ENCODE measurements at regions not wholly inside any gene's neighbourhood (a gene's known extent, or its start where the extent isn't known, plus 50 kb on each side); places are given as distances from the start of the nearest gene placed in this dataset.

- H3K4me1 Mint-ChIP-seq (ENCODE audit: low read depth), result no peaks in the 10 kb centered on the region
- no peak overlapping the region for H3K4me3 Mint-ChIP-seq (ENCODE audit: low read depth)
- no peaks in the 10 kb centered on the region for H3K36me3 Mint-ChIP-seq (ENCODE audit: low read depth)
- H3K27ac Mint-ChIP-seq, result no peak overlapping the region
- intact Hi-C loops (cut with micrococcal nuclease), result no loop called here
- H3K9me3 Mint-ChIP-seq, result no peaks in the 10 kb centered on the region
- DNase-seq (ENCODE audit: low spot score), result no peak
- H3K27me3 Mint-ChIP-seq (ENCODE audit: low read depth), result no peaks in the 10 kb centered on the region
These were observed 460.2 kb downstream of the COL12A1 start for GRCh38 chr6:74745670-74746069.

- no peaks in the 10 kb centered on the region for H3K4me1 Mint-ChIP-seq (ENCODE audit: low read depth)
- no peaks in the 10 kb centered on the region for H3K36me3 Mint-ChIP-seq (ENCODE audit: low read depth)
- intact Hi-C loops (cut with micrococcal nuclease), result no loop called here
- no peaks in the 10 kb centered on the region for H3K9me3 Mint-ChIP-seq
- no peak overlapping the region for H3K27ac Mint-ChIP-seq
- no peak for DNase-seq (ENCODE audit: low spot score)
- no peak overlapping the region for H3K4me3 Mint-ChIP-seq (ENCODE audit: low read depth)
- H3K27me3 Mint-ChIP-seq (ENCODE audit: low read depth), result no peaks in the 10 kb centered on the region
These were observed 462.9 kb downstream of the COL12A1 start for GRCh38 chr6:74742793-74743508.

- Mint-ChIP-seq H3K9me3 (no peaks in the 10 kb centered on the region), H3K36me3 (ENCODE audit: low read depth) (no peaks in the 10 kb centered on the region), H3K27me3 (ENCODE audit: low read depth) (no peaks in the 10 kb centered on the region), H3K4me1 (ENCODE audit: low read depth) (no peaks in the 10 kb centered on the region), H3K4me3 (ENCODE audit: low read depth) (no peak overlapping the region), H3K27ac (no peak overlapping the region)
- no peak for DNase-seq (ENCODE audit: low spot score)
- intact Hi-C loops (cut with micrococcal nuclease), result no loop called here
These were observed 464.2 kb downstream of the COL12A1 start for GRCh38 chr6:74741646-74742045.

GRCh38 chr6:74735304-74735703 is 470.5 kb downstream of the COL12A1 start:
- no peak for DNase-seq (ENCODE audit: low spot score)
- Mint-ChIP-seq H3K4me3 (ENCODE audit: low read depth) (no peak overlapping the region), H3K27me3 (ENCODE audit: low read depth) (no peaks in the 10 kb centered on the region), H3K4me1 (ENCODE audit: low read depth) (no peaks in the 10 kb centered on the region), H3K36me3 (ENCODE audit: low read depth) (no peaks in the 10 kb centered on the region), H3K9me3 (no peaks in the 10 kb centered on the region), H3K27ac (no peak overlapping the region)
- intact Hi-C loops (cut with micrococcal nuclease), result no loop called here

- Mint-ChIP-seq H3K36me3 (ENCODE audit: low read depth) (no peaks in the 10 kb centered on the region), H3K4me1 (ENCODE audit: low read depth) (no peaks in the 10 kb centered on the region), H3K4me3 (ENCODE audit: low read depth) (no peak overlapping the region), H3K27me3 (ENCODE audit: low read depth) (no peaks in the 10 kb centered on the region), H3K9me3 (no peaks in the 10 kb centered on the region), H3K27ac (no peak overlapping the region)
- intact Hi-C loops (cut with micrococcal nuclease), result no loop called here
- DNase-seq (ENCODE audit: low spot score), result no peak
These were observed 471.0 kb downstream of the COL12A1 start for GRCh38 chr6:74734901-74735300.

- Mint-ChIP-seq H3K27ac (no peak overlapping the region), H3K4me3 (ENCODE audit: low read depth) (no peak overlapping the region), H3K27me3 (ENCODE audit: low read depth) (no peaks in the 10 kb centered on the region), H3K4me1 (ENCODE audit: low read depth) (no peaks in the 10 kb centered on the region), H3K36me3 (ENCODE audit: low read depth) (no peaks in the 10 kb centered on the region), H3K9me3 (no peaks in the 10 kb centered on the region)
- intact Hi-C loops (cut with micrococcal nuclease), result no loop called here
- no peak for DNase-seq (ENCODE audit: low spot score)
These were observed 471.8 kb downstream of the COL12A1 start for GRCh38 chr6:74733830-74734620.

GRCh38 chr6:74731931-74732330 is 473.9 kb downstream of the COL12A1 start:
- H3K27ac Mint-ChIP-seq, result no peak overlapping the region
- no peaks in the 10 kb centered on the region for H3K36me3 Mint-ChIP-seq (ENCODE audit: low read depth)
- no peaks in the 10 kb centered on the region for H3K9me3 Mint-ChIP-seq
- DNase-seq (ENCODE audit: low spot score), result no peak
- intact Hi-C loops (cut with micrococcal nuclease), result no loop called here
- H3K4me3 Mint-ChIP-seq (ENCODE audit: low read depth), result no peak overlapping the region
- no peaks in the 10 kb centered on the region for H3K27me3 Mint-ChIP-seq (ENCODE audit: low read depth)
- H3K4me1 Mint-ChIP-seq (ENCODE audit: low read depth), result no peaks in the 10 kb centered on the region

GRCh38 chr6:74731204-74731603 is 474.6 kb downstream of the COL12A1 start:
- no peaks in the 10 kb centered on the region for H3K36me3 Mint-ChIP-seq (ENCODE audit: low read depth)
- no peaks in the 10 kb centered on the region for H3K9me3 Mint-ChIP-seq
- DNase-seq (ENCODE audit: low spot score), result no peak
- no peaks in the 10 kb centered on the region for H3K4me1 Mint-ChIP-seq (ENCODE audit: low read depth)
- intact Hi-C loops (cut with micrococcal nuclease), result no loop called here
- no peak overlapping the region for H3K4me3 Mint-ChIP-seq (ENCODE audit: low read depth)
- H3K27ac Mint-ChIP-seq, result no peak overlapping the region
- no peaks in the 10 kb centered on the region for H3K27me3 Mint-ChIP-seq (ENCODE audit: low read depth)

GRCh38 chr6:74720923-74721322 is 484.9 kb downstream of the COL12A1 start:
- intact Hi-C loops (cut with micrococcal nuclease), result no loop called here
- no peak overlapping the region for H3K27ac Mint-ChIP-seq
- H3K36me3 Mint-ChIP-seq (ENCODE audit: low read depth), result no peaks in the 10 kb centered on the region
- H3K9me3 Mint-ChIP-seq, result peaks cover 7% of the 10 kb centered on the region
- H3K4me1 Mint-ChIP-seq (ENCODE audit: low read depth), result no peaks in the 10 kb centered on the region
- H3K27me3 Mint-ChIP-seq (ENCODE audit: low read depth), result no peaks in the 10 kb centered on the region
- DNase-seq (ENCODE audit: low spot score), result no peak
- no peak overlapping the region for H3K4me3 Mint-ChIP-seq (ENCODE audit: low read depth)

GRCh38 chr6:74717591-74717990 is 488.3 kb downstream of the COL12A1 start:
- no peaks in the 10 kb centered on the region for H3K4me1 Mint-ChIP-seq (ENCODE audit: low read depth)
- no peaks in the 10 kb centered on the region for H3K36me3 Mint-ChIP-seq (ENCODE audit: low read depth)
- H3K27me3 Mint-ChIP-seq (ENCODE audit: low read depth), result no peaks in the 10 kb centered on the region
- H3K9me3 Mint-ChIP-seq, result no peaks in the 10 kb centered on the region
- H3K27ac Mint-ChIP-seq, result no peak overlapping the region
- no peak for DNase-seq (ENCODE audit: low spot score)
- no peak overlapping the region for H3K4me3 Mint-ChIP-seq (ENCODE audit: low read depth)
- intact Hi-C loops (cut with micrococcal nuclease), result no loop called here

- H3K27ac Mint-ChIP-seq, result no peak overlapping the region
- H3K9me3 Mint-ChIP-seq, result no peaks in the 10 kb centered on the region
- H3K36me3 Mint-ChIP-seq (ENCODE audit: low read depth), result no peaks in the 10 kb centered on the region
- H3K4me3 Mint-ChIP-seq (ENCODE audit: low read depth), result no peak overlapping the region
- intact Hi-C loops (cut with micrococcal nuclease), result no loop called here
- no peak for DNase-seq (ENCODE audit: low spot score)
- no peaks in the 10 kb centered on the region for H3K27me3 Mint-ChIP-seq (ENCODE audit: low read depth)
- H3K4me1 Mint-ChIP-seq (ENCODE audit: low read depth), result no peaks in the 10 kb centered on the region
These were observed 490.3 kb downstream of the COL12A1 start for GRCh38 chr6:74715355-74716085.

- H3K4me1 Mint-ChIP-seq (ENCODE audit: low read depth), result no peaks in the 10 kb centered on the region
- H3K27me3 Mint-ChIP-seq (ENCODE audit: low read depth), result no peaks in the 10 kb centered on the region
- no peak overlapping the region for H3K27ac Mint-ChIP-seq
- intact Hi-C loops (cut with micrococcal nuclease), result no loop called here
- no peaks in the 10 kb centered on the region for H3K9me3 Mint-ChIP-seq
- no peak overlapping the region for H3K4me3 Mint-ChIP-seq (ENCODE audit: low read depth)
- H3K36me3 Mint-ChIP-seq (ENCODE audit: low read depth), result no peaks in the 10 kb centered on the region
- no peak for DNase-seq (ENCODE audit: low spot score)
These were observed 491.9 kb downstream of the COL12A1 start for GRCh38 chr6:74713941-74714340.

GRCh38 chr6:74705451-74705850 is 500.4 kb downstream of the COL12A1 start:
- Mint-ChIP-seq H3K4me1 (ENCODE audit: low read depth) (no peaks in the 10 kb centered on the region), H3K36me3 (ENCODE audit: low read depth) (no peaks in the 10 kb centered on the region), H3K9me3 (no peaks in the 10 kb centered on the region), H3K27me3 (ENCODE audit: low read depth) (no peaks in the 10 kb centered on the region), H3K4me3 (ENCODE audit: low read depth) (no peak overlapping the region), H3K27ac (no peak overlapping the region)
- intact Hi-C loops (cut with micrococcal nuclease), result no loop called here
- DNase-seq (ENCODE audit: low spot score), result no peak

Data from activated T-helper 2 cell treated with anti-CD3 and anti-CD28 coated beads, Interferon-gamma antibody, Interleukin-2, Interleukin-4, amounts not matched to agents 10 μg/mL and 5 μg/mL and 100 μg/mL, durations not matched to agents 14 hours and 24 hours and 36 hours (primary cell).